ENCODE measurements at regions not wholly inside any gene's neighbourhood (a gene's known extent, or its start where the extent isn't known, plus 50 kb on each side); places are given as distances from the start of the nearest gene placed in this dataset.

- FAIRE-seq (no peak), ATAC-seq (no peak)
- intact Hi-C loops (cut with DNase I) = no loop called here
Observed at GRCh38 chr11:27909386-27909785, 198.6 kb downstream of the KIF18A start.

GRCh38 chr11:27908621-27909020 lies 199.3 kb downstream of the KIF18A start:
- Histone ChIP-seq H3K4me3 (no peak overlapping the region), H3K27ac (no peak overlapping the region), H3K36me3 (no peaks in the 10 kb centered on the region), H3K4me1 (no peaks in the 10 kb centered on the region), H3K27me3 (no peaks in the 10 kb centered on the region), H3K9me3 (no peaks in the 10 kb centered on the region)
- no peak for TF ChIP-seq CTCF (IDR thresholded peaks at IDR 0.05)
- 40 to 44% methylated on average over 3 of the region's 3 CpGs for WGBS, 2 donors
- no peak for DNase-seq
- ATAC-seq = no peak
- intact Hi-C loops (cut with DNase I) = no loop called here
- no peak for FAIRE-seq

More at GRCh38 chr11:27909386-27909785, 198.6 kb downstream of the KIF18A start:
- WGBS, 2 donors = 85 to 88% methylated on average over 2 of the region's 2 CpGs
- H3K27me3 ChIP-seq = no peaks in the 10 kb centered on the region
- no peaks in the 10 kb centered on the region for H3K9me3 ChIP-seq
- no peak for TF ChIP-seq CTCF (IDR thresholded peaks at IDR 0.05)
- no peak for DNase-seq
- no peak overlapping the region for H3K27ac ChIP-seq
- H3K4me3 ChIP-seq = no peak overlapping the region
- H3K36me3 ChIP-seq = no peaks in the 10 kb centered on the region
- H3K4me1 ChIP-seq = no peaks in the 10 kb centered on the region

GRCh38 chr11:27907530-27907929 lies 200.4 kb downstream of the KIF18A start:
- Histone ChIP-seq H3K9me3 (no peaks in the 10 kb centered on the region), H3K27ac (no peak overlapping the region), H3K4me3 (no peak overlapping the region), H3K27me3 (no peaks in the 10 kb centered on the region), H3K4me1 (no peaks in the 10 kb centered on the region), H3K36me3 (no peaks in the 10 kb centered on the region)
- FAIRE-seq = no peak
- WGBS, 2 donors = 85 to 94% methylated on average over 2 of the region's 2 CpGs
- intact Hi-C loops (cut with DNase I) = no loop called here
- TF ChIP-seq CTCF (IDR thresholded peaks at IDR 0.05) = no peak
- ATAC-seq = no peak
- no peak for DNase-seq

GRCh38 chr11:27907091-27907490 lies 200.9 kb downstream of the KIF18A start:
- FAIRE-seq (no peak), DNase-seq (no peak), ATAC-seq (no peak)
- no peaks in the 10 kb centered on the region for H3K9me3 ChIP-seq
- H3K36me3 ChIP-seq = no peaks in the 10 kb centered on the region
- 65 to 79% methylated on average over 2 of the region's 2 CpGs for WGBS, 2 donors
- no peaks in the 10 kb centered on the region for H3K27me3 ChIP-seq
- intact Hi-C loops (cut with DNase I) = no loop called here
- H3K4me3 ChIP-seq = no peak overlapping the region
- TF ChIP-seq CTCF (IDR thresholded peaks at IDR 0.05) = no peak
- no peaks in the 10 kb centered on the region for H3K4me1 ChIP-seq
- no peak overlapping the region for H3K27ac ChIP-seq

- Histone ChIP-seq H3K4me3 (no peak overlapping the region), H3K4me1 (no peaks in the 10 kb centered on the region), H3K36me3 (no peaks in the 10 kb centered on the region), H3K27me3 (no peaks in the 10 kb centered on the region), H3K27ac (no peak overlapping the region), H3K9me3 (no peaks in the 10 kb centered on the region)
- 77 to 80% methylated on average over 3 of the region's 3 CpGs for WGBS, 2 donors
- intact Hi-C loops (cut with DNase I) = no loop called here
- ATAC-seq (no peak), FAIRE-seq (no peak), DNase-seq (no peak)
- no peak for TF ChIP-seq CTCF (IDR thresholded peaks at IDR 0.05)
Observed at GRCh38 chr11:27904358-27905055, 203.4 kb downstream of the KIF18A start.
